GM04503 (cell line): ENCODE measurements at regions not wholly inside any gene's neighbourhood (a gene's known extent, or its start where the extent isn't known, plus 50 kb on each side); places are given as distances from the start of the nearest gene placed in this dataset.

ENCODE experiments used
- DNase-seq: peaks from one replicate; pipeline ENCODE4 v3.0.0-alpha.2; 2012; ENCODE audit warnings: low read depth

DNA sequence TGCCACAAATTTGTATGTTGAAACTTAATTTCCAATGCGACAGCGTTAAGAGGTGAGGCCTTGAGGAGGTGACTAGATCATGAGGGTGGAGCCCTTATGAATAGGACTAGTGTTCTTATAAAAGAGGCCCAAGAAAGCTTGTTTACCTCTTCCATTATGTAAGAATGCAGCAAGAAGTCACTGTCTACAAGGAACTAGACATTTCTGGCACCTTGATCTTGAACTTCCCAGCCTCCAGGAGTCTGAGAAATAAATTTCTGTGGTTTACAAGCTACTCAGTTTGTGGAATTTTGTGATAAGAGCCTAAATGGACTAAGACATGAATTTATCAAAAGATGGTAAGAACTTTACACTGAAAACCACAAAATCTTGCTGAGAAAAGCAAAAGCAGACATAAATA is 173.6 kb upstream of the SGK1 start:
- no peak for DNase-seq

DNA sequence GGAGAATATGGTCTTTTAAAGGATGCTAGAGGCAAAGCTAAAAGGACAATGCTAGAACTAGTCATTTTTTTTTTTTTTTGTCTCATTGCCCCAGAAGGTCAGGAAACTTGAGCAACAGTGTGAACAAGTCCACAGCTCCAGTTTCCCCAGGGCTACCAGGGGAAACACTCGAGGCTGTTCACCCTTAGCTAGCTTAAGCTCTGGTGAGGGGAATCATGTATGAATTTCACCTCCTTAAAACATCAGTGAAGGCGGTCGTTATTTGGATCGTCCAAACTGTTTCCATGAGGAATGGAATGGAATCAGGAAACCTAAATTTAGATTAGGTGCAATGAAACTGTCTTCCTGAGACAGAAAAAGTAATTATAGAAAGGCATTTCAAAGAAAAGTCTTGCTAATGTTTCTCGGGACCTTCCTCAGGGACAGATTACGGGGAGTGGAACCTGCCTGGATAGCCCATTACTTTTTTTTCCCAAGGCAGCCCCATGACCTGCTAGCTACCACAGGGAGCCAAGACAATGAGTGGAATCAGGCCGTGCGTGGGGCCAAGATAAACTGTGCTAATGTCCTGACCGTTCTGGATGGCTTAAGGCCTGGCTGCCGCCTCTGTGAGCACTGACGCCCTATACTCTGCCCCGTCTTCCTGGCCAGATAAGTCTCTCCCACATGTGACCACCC is 164.8 kb upstream of the SGK1 start:
- DNase-seq: no peak

DNA sequence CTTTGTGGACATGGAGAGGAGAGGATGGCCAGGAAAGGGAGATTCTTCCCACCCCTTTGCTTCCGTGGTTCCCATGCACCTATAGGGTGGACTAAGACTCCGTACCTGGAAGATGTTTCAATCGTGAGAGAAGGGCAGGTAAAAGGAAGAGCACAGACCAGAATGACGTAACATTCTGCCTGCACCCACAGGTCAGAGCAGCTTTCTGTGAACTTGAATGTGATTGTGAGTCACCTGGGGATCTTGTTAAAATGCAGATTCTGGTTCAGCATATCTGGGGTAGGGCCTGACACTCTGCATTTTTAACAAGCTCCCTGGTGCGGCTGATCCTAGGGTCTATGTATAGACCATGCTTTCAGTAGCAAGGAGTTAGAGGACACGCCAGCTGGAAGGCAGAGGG is 164.1 kb upstream of the SGK1 start:
- no peak for DNase-seq

DNA sequence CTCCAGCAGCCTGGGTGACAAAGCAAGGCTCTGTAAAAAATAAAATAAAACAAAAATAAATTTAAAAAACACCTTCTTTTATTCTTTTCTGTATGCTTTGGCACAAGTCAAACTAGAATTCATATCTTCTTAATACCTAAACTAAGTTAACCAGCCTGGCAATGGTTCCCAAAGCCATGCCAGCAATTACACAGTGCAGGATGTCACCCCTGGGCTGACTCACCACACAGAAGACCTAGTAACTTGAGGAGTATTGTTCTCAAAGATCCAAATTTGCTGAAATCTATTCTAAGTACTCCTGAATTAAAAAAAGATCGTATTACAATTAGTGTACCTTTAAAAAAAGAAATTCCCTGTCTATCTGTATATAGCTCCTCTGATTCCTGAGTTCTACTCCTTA is 162.7 kb upstream of the SGK1 start:
- DNase-seq: no peak

DNA sequence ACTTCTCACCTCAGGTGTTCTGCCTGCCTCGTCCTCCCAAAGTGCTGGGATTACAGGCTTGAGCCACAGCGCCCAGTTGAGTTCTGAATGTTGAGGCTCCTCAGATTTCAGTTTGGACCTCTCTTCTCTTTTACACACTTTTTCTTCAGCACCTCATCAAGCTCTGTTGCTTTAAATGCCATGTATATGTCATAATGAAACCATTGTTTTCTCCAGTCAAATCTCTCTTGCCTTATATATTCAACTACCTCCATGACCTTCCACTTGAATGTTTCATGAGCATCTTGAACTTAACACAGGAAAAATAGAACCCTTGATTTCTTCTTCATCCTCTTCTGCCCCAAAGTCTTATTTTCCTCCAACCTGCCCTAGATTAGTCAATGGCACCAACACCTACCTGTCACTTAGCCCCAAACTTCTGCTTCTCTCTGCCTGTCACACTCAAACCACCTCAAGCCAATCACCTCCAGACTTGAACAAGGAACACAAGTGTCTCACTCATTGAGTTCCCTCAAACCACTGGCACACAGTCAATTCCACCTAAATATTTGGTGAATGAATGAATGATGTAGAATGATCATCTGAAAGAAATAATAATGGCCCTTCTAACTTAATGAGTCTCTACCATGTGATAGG is 161.0 kb upstream of the SGK1 start:
- DNase-seq: no peak

DNA sequence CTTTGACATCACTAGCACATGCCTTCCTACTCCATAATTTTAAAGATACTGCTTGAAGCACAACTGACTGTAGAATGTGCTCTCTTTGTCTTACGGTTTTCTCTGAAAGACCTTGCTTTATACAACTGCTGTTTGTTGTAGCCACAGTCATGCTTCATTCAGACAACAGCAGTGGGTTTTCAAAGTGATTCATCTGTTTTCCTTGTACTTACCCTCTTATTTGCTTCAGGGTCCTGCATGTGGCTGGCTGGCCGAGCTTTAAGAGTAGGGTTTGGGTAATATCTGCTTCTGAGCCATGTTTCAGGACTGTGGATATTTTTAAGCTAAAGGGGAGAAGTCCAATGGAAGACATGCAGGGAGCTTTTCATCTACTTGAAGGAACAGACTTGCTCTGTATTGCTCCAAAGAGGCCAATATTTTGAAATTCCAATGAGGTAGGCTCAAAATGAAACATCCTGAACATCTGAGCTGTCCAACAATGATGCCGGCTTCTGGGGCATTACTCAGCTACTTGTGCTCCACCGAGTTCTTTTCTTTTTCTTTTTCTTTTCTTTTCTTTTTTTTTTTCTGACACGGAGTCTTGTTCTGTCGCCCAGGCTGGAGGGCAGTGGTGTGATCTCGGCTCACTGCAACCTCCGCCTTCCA is 160.2 kb upstream of the SGK1 start:
- no peak for DNase-seq

DNA sequence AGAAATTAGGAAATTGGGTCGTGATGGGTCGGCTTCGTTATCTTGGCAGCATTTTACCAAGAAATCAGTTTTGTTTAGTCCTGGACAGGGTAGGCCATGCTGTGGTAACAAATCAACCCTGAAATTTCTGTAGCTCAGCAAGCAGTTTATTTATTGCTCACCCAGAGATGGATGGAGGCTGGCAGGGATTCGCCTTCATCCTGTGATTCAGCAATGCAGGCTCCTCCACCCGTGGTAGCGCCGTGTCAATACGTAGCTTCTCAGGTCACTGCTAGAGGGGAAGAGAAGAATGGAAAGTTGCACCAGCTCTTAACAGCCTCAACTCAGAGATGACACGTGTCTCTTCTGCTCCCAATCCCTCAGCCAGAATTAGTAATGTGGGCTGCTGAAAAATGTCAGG is 157.0 kb upstream of the SGK1 start:
- no peak for DNase-seq

DNA sequence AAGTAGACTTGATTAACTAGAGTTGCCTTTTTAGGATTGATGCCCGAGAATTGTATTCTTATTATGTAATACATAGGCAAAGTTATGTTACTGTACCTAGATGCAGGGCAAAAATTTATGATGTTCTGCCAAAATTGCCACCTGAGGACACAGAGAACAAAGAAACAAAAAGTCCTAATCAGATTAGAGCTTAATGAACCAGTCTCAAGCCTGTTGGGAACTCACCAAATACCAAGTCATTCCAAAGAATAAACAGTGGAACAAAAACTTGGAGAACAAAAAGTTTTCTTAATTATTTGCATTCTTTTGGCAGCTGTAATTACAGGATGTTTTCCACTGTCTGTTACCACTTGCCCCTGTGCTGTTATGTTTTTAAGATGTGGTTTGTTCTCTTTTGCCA is 154.7 kb upstream of the SGK1 start:
- DNase-seq: no peak

DNA sequence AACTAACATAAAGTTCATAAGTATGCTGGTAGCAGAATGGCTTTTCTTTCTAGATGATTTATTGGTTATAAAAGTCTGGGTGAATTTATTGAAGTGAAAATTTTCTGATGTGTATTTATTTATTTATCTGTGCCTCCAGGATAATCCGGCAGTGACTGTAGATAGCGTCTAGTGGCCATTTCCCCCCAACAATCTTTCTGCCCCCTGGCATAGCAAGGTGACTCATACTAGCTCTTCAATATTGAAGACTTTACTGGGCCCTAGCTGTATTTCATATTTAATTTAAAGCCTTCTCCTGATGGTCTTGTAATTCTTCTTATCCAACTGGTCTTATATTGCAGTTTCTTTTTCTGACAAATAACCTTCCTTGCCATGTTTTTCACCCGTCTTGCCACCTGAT is 154.1 kb upstream of the SGK1 start:
- no peak for DNase-seq

DNA sequence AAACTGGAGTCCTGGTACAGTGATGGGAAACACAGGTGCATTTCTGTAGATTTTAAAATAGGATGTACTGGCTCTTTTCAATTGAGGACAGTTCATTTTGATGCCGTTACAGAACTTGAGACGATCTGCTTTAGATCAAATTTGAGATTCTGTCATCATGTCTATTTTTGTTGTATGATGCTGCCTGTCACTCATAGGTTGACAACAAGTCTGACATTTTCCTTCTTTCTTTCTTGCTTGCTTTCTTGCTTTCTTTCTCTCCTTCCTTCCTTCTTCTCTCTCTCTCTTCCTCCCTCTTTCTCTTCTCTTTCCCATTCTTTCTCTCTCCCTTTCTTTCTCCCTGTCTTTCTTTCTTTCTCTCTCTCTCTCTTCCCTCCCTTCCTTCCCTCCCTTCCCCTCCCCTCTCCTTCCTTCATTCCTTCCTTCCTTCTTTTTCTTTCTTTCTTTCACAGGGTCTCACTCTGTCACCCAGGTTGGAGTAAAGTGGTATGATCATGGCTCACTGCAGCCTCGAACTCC is 152.6 kb upstream of the SGK1 start:
- DNase-seq: no peak

DNA sequence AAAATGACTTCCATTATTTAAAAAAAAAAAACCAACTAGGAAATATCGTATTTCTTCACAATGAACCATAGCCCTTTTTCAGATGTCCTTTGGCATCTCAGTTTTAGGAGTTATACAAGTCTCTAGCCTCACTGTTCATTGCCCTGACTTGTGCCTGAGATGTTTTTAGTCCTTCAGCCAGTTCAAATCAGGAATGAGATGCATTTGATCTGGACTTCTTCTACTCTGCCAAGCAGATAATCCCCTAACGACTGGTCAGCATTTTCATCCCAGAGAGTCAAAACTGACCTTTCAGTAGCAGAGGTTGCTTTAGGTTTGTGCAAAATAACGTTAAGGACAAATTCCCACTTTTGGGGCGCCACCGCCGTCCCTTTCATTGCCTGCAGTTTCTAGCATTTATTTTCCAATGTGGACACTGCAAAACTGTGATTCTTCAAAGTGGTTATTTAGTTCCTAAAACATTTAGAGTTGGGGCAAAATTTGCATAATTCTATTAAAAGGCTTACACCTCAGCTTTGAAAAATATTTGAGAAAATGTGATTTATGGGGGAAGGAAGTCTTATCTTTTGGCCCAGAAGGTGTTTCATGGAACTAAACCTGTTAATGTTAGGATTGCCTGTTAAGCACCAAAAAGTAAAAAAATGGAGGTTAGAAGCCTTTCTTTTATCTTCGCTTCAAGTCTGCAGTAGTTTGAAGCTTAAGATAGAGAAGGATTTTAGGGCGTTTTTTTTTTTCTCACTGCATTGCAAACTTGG is 152.0 kb upstream of the SGK1 start:
- DNase-seq: no peak

DNA sequence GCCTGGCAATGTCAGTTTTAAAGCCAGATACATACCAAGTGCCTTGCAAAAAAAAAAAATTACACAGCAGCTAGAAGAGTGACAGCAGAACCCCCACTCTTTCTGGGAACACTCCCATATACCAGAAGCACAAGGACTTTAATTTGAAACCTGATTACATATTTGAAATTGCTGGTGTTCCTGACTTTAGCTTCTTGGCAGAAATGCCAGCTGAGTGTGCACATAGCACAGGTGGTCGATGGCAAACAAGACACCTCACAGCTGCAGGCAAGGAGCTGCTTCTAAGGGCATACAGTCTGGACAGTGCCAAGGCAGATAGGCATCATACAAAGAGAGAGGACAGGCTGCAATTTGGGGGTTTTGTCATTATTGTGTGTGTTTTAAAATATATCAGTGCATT is 150.7 kb upstream of the SGK1 start:
- DNase-seq: no peak

DNA sequence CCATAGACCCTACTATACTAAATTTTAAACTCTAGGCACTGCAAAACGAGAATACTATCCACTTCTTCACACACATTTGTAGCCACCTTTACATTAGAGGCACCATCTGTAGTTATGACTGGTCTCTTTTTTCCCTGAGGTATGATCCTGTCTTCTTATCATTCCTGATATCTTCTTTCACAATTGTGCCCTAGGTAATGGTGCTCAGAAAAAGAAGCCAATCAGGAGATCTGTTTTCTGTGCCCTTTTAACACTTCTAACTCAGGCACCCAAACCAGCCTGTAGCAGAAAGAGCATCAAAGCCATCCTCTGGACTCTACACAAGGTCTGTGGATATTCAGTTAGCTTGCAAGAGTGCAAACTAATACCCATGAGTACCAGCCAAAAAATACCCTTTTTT is 149.7 kb upstream of the SGK1 start:
- no peak for DNase-seq

DNA sequence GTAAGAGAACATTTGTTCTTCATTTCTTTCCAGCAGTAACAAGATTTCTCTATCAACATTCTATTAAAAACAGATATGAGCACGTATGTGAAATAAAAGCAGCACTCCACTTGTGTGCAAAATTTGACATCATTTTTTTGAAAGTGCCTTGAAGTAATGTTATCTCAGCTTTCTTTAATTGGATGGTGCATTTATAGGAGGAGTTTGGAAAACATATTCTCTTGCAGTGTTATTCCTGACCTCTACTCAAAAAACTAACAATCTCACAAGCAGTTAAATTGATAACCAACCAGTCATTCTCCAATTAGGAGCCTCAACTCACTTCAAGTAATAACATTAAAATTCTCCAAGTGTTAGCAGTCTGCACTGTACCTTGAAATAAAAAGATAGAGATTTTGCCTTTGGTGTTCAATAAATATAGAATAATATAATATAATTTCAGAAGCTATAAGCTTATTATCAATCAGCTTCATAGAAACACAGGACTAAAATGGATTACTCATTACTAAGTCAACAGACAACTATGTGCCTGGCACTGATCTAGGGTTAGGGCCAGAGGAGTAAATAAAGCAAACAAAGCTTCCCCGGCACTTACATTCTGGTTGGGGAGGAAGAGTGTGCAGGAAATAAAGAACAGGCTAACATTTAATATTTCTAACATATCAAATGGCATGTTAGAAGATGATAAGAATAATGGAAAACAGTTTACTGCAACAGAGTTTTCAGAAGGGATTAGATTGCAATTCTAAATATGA is 149.0 kb upstream of the SGK1 start:
- DNase-seq: no peak

DNA sequence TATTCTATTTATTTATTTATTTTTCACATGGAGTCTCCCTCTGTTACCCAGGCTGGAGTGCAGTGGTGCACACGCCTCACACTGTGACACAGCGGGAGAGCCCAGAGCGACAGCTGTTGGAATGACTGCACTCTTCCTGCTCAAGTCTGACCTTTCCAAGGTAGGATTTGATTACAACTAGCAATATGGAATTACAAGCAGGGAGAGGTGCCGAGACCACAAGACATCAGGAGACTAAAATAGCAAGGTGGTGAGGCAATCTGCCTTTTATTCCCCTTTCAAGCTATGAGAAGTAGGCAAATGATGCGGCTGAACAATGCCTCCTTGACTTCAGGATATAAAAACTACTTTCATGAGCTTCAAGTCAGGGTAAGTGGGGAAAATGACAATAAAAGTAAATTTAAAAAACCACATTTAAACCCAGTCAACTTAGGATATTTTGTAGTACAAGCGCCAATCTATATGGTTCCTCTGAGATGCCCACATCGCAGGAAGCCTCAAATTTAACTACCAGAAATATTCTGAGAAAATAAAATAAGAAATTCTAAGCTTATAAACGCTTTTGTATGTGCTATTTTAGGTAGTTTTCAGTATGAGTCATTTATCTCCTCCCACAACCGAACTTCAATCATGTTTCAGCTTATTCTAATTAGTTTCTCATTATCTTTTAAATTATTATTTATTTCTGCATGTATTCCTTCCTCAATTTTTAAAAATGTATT is 146.9 kb upstream of the SGK1 start:
- DNase-seq: no peak

DNA sequence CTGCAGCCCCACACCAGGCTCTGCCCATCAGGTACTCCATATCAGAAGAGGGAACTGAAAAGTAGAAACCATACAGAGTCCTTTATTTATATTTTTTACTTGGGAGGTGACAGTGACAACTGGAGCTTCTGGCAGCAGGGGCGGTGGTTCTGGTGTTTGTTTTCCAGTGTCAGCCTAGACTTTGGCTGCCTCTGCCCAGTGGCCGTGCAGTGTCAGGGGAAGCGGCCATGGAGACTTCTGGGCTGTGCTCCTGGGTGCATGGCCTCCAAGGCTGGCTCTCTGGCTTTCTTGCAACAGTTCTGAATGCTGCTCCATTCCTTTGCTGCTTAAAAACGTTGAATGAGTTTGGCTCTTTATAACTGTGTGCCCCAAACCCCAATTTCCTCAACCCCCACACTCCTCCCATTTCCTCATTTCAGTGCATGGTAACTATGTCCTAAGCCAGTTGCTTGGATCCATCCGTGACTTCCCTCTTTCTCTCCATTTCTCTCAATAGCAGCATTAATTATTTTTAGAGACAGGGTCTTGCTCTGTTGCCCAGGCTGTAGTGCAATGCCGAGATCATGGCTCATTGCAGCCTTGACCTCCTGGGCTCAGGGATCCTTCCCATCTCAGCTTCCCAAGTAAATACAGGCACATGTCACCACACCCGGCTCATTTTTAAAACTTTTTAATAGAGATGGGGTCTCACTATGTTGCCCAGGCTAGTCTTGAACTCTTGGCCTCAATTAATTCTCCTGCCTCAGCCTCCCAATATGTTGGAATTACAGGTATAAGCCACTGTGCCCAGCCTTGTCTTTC is 141.1 kb upstream of the SGK1 start:
- no peak for DNase-seq

DNA sequence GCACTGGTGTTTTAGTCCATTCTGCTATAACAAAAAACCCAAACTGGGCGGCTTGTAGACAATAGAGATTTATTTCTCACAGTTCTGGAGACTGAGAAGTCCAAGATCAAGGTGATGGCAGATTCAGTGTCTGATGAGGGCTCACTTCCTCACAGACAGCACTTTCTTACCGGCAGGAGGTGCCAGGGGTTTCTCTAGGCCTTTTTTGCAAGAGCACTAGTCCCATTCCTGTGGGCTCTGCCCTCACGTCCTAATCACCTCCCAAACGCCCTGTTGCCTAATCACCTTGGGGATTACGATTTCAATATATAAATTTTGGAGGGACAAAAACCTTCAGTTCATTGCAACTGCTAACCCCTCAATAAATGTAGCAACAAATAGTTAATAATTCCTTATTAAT is 140.0 kb upstream of the SGK1 start:
- no peak for DNase-seq

DNA sequence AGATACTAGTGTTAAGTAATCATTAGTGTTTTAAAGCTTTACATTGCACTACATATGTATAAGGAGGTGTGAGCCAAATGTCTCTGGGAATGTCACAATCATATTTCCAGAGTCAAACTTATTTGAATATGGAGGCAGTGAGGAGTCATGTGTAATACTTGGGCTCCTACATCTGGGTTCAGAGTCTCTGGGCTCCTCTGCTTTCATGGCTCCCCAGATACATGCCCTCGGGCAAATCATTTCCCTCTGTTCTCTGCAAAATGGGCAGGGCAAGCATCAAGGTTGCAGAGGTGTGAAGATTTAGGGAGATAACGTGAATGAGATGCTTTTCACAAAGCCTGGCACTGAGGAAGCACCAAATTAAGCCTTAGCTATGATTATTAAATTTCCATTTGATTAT is 138.3 kb upstream of the SGK1 start:
- no peak for DNase-seq

DNA sequence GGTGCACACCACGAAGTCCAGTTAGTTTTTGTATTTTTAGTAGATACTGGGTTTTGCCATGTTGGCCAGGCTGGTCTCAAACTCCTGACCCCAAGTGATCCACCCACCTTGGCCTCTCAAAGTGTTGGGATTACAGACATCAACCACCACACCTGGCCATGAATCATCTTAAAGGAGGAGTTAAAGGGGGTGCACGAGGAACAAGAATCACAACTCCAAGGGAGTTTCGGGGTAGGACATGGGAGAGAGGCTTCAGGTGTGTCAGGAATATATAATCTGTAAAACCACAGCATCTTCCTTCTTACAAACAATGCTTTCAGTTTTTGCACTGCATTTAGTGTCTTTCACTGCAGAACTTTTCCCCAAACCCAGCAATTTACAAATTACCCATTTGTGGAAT is 137.4 kb upstream of the SGK1 start:
- no peak for DNase-seq

DNA sequence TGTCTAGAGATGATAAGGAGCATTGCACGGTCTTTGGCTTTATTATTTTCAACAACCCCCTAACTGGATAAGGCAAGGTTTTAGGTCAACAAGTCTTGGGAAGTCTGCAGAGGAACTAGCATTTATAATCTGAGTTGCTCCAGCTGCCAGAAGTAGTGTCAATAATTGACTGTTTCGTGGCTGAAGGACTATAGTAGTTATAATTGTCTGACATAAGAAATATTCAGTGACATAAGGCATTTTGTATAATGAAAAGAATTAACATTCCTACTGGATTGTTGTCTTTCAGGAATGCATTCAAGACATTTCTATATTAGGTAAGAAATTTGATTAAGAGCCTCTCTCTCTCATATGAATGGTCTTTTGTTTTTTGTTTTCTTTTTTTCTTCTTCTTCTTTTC is 136.9 kb upstream of the SGK1 start:
- no peak for DNase-seq
